PC-9 (cell line): ENCODE measurements at regions not wholly inside any gene's neighbourhood (a gene's known extent, or its start where the extent isn't known, plus 50 kb on each side); places are given as distances from the start of the nearest gene placed in this dataset.

ENCODE experiments used
- CTCF ChIP-seq: fragments of 200-600 bp; sonication (generic); conservative IDR thresholded peaks from 2 replicates; pipeline ENCODE4 v1.6.1; 2017; ENCODE audit warnings: mixed run types, antibody characterized with exemption, mild to moderate bottlenecking, moderate library complexity
- EZH2 ChIP-seq: fragments of 200-600 bp; sonication (generic); IDR thresholded peaks from 2 replicates; pipeline ENCODE4 v1.8.0; 2017; ENCODE audit warnings: antibody characterized with exemption, low read depth

GRCh38 chr12:16670456-16671050 is 64.6 kb upstream of the LMO3 start:
- TF ChIP-seq EZH2 = no peak
- TF ChIP-seq CTCF = no peak
